B cell (primary cell): ENCODE measurements at regions not wholly inside any gene's neighbourhood (a gene's known extent, or its start where the extent isn't known, plus 50 kb on each side); places are given as distances from the start of the nearest gene placed in this dataset.

Experiments
- ATAC-seq: fragments of 200-7000 bp; cut with Tn5 transposase; one replicate; pipeline ENCODE4 v1.10.0; 2021; ENCODE audit warnings: low read depth, mild to moderate bottlenecking, moderate number of reproducible peaks, moderate library complexity
- CTCF ChIA-PET: fragments of 350-600 bp; sonication (Branson Sonifier 250); formaldehyde crosslinking; loops from one replicate; lab custom pipeline; 2021; ENCODE audit warnings: antibody characterized with exemption, inconsistent platforms; lab: Charles Lee
- POLR2A ChIA-PET: fragments of 350-600 bp; sonication (Branson Sonifier 250); formaldehyde crosslinking; loops from one replicate; lab custom pipeline; 2021; ENCODE audit warnings: antibody characterized with exemption; lab: Charles Lee
- DNase-seq: peaks from one replicate; pipeline ENCODE4 v3.0.0; 2013
- H2AFZ ChIP-seq: 2 replicates; pipeline ENCODE4 v1.6.1; 2012; ENCODE audit warnings: mild to moderate bottlenecking, low read depth, low read length; ENCODE audit not compliant: insufficient read depth, poor library complexity, severe bottlenecking
- H3K27ac ChIP-seq, 2 donors: 1 replicate in 1 of 2; 2 replicates in 1 of 2; pipeline ENCODE4 v1.5.1; 2012 to 2013; ENCODE audit warnings: low read length in 2 of 2, mild to moderate bottlenecking in 2 of 2, moderate library complexity in 1 of 2
- H3K27me3 ChIP-seq, 4 experiments: fragments of 200-600 bp in 1 of 4; sonication (generic) in 1 of 4; replicated peaks in 1 of 4; 1 replicate in 2 of 4; 2 replicates in 2 of 4; pipeline versions ENCODE4 v1.6.1 to v1.7.0; 2013 to 2016; ENCODE audit warnings: low read length in 3 of 4, mild to moderate bottlenecking in 2 of 4, mixed read lengths in 1 of 4, moderate library complexity in 1 of 4; ENCODE audit not compliant: insufficient read depth in 4 of 4, control insufficient read depth in 3 of 4; ENCODE audit errors: control extremely low read depth in 1 of 4
- H3K36me3 ChIP-seq, 2 experiments: replicated peaks in 1 of 2; 1 replicate in 1 of 2; 2 replicates in 1 of 2; pipeline versions ENCODE4 v1.6.1 to v1.7.1; 2013; ENCODE audit warnings: low read length in 1 of 2; ENCODE audit not compliant: insufficient read depth in 2 of 2, control insufficient read depth in 1 of 2; ENCODE audit errors: control extremely low read depth in 1 of 2, extremely low read depth in 1 of 2
- H3K4me1 ChIP-seq, 2 donors: fragments of 200-600 bp in 1 of 2; sonication (generic) in 1 of 2; 1 replicate in 1 of 2; 2 replicates in 1 of 2; pipeline versions ENCODE4 v1.5.1 to v1.6.1; 2013 to 2017; ENCODE audit warnings: low read length in 2 of 2; ENCODE audit not compliant: control insufficient read depth in 2 of 2, insufficient read depth in 2 of 2
- H3K4me2 ChIP-seq: replicated peaks from 2 replicates; pipeline ENCODE3; 2012; ENCODE audit warnings: mild to moderate bottlenecking, low read depth, low read length; ENCODE audit not compliant: poor library complexity, severe bottlenecking
- H3K4me3 ChIP-seq, 5 experiments: fragments of 200-600 bp in 1 of 5; sonication (generic) in 1 of 5; 1 replicate in 3 of 5; 2 replicates in 2 of 5; pipeline versions ENCODE4 v1.5.1 to v1.7.0; 2011 to 2016; ENCODE audit warnings: low read length in 4 of 5, mild to moderate bottlenecking in 4 of 5, low read depth in 2 of 5, control low read depth in 1 of 5, moderate library complexity in 1 of 5; ENCODE audit not compliant: insufficient read depth in 1 of 5; ENCODE audit errors: control extremely low read depth in 1 of 5, extremely low read depth in 1 of 5
- H3K79me2 ChIP-seq: fragments of 200-600 bp; sonication (generic); one replicate; pipeline ENCODE4 v1.6.0; 2016; ENCODE audit warnings: low read length; ENCODE audit not compliant: control insufficient read depth, insufficient read depth
- H3K9ac ChIP-seq: fragments of 200-600 bp; sonication (generic); 2 replicates; pipeline ENCODE4 v1.6.1; 2017; ENCODE audit warnings: mild to moderate bottlenecking, low read length, moderate library complexity
- H3K9me3 ChIP-seq, 3 donors: one replicate each; pipeline versions ENCODE4 v1.6.1 to v1.7.1; 2013; ENCODE audit warnings: low read length in 2 of 3; ENCODE audit not compliant: control insufficient read depth in 2 of 3, insufficient read depth in 1 of 3; ENCODE audit errors: control extremely low read depth in 1 of 3
- H4K20me1 ChIP-seq: 2 replicates; pipeline ENCODE4 v1.6.0; 2012; ENCODE audit warnings: mild to moderate bottlenecking, low read length; ENCODE audit not compliant: insufficient read depth, control insufficient read depth, poor library complexity, severe bottlenecking
- H3K27ac Mint-ChIP-seq: one replicate; pipeline ENCODE4 v1.8.0; 2021; ENCODE audit warnings: mixed read lengths
- H3K27me3 Mint-ChIP-seq: one replicate; pipeline ENCODE4 v1.8.0; 2021; ENCODE audit warnings: mixed read lengths
- H3K4me1 Mint-ChIP-seq: one replicate; pipeline ENCODE4 v1.8.0; 2021; ENCODE audit warnings: mixed read lengths
- H3K4me3 Mint-ChIP-seq: one replicate; pipeline ENCODE4 v1.8.0; 2021; ENCODE audit warnings: mixed read lengths
- H3K9me3 Mint-ChIP-seq: one replicate; pipeline ENCODE4 v1.8.0; 2022; ENCODE audit warnings: mixed read lengths; ENCODE audit not compliant: insufficient read depth
- EZH2 ChIP-seq: IDR thresholded peaks from 2 replicates; pipeline ENCODE4 v1.6.1; 2012; ENCODE audit warnings: borderline replicate concordance, low read depth, mild to moderate bottlenecking, moderate library complexity, low read length; ENCODE audit not compliant: insufficient read depth, poor library complexity, severe bottlenecking
- WGBS: methylation state at CpG from one replicate; pipeline ENCODE4 v1.1.5; 2013; ENCODE audit warnings: missing lambda C conversion rate; ENCODE audit not compliant: insufficient coverage; 5-methylcytosine and 5-hydroxymethylcytosine counted together
- intact Hi-C: fragments of 100-400 bp; cut with micrococcal nuclease; formaldehyde crosslinking; loops from one replicate; pipeline ENCODE4 v1.10.0; 2022
- TF ChIP-seq, protein P1 (sequence below): fragments of 200-600 bp; IDR thresholded peaks from one replicate; pipeline ENCODE4 v1.8.0; 2022; ENCODE audit warnings: antibody characterized with exemption, mild to moderate bottlenecking

DNA sequence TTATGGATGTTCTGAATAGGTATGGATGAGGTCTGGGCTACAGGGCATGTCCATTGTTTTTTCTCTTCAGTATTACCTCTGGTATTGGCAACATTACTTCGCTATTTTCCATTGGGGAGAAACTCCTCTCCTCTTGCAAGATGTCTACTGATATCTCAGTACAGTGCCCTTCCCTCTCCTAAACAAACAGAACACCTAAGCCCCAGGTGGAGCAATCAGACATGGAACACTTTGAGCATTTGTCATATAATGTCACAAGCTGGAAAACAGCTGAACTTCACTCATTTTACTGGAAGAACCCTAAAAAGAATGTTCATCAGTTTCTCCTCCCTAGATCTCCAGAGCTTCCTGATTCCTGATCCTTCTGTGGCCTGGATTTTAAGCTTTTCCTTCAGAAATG is 339.8 kb downstream of the FRK start:
- Mint-ChIP-seq H3K4me3 (no peak overlapping the region), H3K9me3 (no peaks in the 10 kb centered on the region), H3K4me1 (no peaks in the 10 kb centered on the region), H3K27me3 (no peaks in the 10 kb centered on the region), H3K27ac (no peak overlapping the region)
- ChIA-PET POLR2A (no interaction called here), CTCF (no interaction called here)
- no peaks in the 10 kb centered on the region for H3K79me2 ChIP-seq
- H3K4me2 ChIP-seq = no peak overlapping the region
- H3K9me3 ChIP-seq = no peaks in the 10 kb centered on the region
- H3K36me3 ChIP-seq = no peaks in the 10 kb centered on the region
- H3K27me3 ChIP-seq = no peaks in the 10 kb centered on the region
- DNase-seq (no peak), ATAC-seq (no peak)
- no peak overlapping the region for H3K4me3 ChIP-seq
- H3K27ac ChIP-seq = no peak overlapping the region
- H4K20me1 ChIP-seq = no peaks in the 10 kb centered on the region
- H3K4me1 ChIP-seq = no peaks in the 10 kb centered on the region
- 100% methylated on average over 1 of the region's 1 CpG for WGBS
- H3K9ac ChIP-seq = no peak overlapping the region
- intact Hi-C loops = no loop called here
- TF ChIP-seq EZH2 = no peak
- TF ChIP-seq, protein P1, sequence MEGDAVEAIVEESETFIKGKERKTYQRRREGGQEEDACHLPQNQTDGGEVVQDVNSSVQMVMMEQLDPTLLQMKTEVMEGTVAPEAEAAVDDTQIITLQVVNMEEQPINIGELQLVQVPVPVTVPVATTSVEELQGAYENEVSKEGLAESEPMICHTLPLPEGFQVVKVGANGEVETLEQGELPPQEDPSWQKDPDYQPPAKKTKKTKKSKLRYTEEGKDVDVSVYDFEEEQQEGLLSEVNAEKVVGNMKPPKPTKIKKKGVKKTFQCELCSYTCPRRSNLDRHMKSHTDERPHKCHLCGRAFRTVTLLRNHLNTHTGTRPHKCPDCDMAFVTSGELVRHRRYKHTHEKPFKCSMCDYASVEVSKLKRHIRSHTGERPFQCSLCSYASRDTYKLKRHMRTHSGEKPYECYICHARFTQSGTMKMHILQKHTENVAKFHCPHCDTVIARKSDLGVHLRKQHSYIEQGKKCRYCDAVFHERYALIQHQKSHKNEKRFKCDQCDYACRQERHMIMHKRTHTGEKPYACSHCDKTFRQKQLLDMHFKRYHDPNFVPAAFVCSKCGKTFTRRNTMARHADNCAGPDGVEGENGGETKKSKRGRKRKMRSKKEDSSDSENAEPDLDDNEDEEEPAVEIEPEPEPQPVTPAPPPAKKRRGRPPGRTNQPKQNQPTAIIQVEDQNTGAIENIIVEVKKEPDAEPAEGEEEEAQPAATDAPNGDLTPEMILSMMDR = no peak
- H2AFZ ChIP-seq = no peak overlapping the region

DNA sequence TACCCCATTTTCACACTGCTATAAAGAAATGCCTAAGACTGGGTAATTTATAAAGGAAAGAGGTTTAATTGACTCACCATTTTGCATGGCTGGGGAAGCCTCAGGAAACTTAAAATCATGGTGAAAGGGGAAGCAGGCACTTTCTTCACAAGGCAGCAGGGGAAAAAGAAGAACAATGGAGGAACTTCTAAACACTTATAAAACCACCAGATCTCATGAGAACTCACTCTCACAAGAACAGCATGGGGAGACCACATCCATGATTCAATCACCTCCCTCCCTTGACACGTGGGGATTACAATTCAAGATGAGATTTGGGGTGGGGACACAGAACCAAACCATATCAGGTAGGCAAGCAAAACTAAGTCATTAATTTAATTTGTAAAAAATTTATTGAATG is 343.2 kb downstream of the FRK start:
- Histone ChIP-seq H3K79me2 (no peaks in the 10 kb centered on the region), H4K20me1 (no peaks in the 10 kb centered on the region), H2AFZ (no peak overlapping the region), H3K27me3 (no peaks in the 10 kb centered on the region), H3K9me3 (no peaks in the 10 kb centered on the region), H3K9ac (no peak overlapping the region), H3K36me3 (no peaks in the 10 kb centered on the region), H3K4me1 (no peaks in the 10 kb centered on the region), H3K27ac (no peak overlapping the region), H3K4me3 (no peak overlapping the region), H3K4me2 (no peak overlapping the region)
- TF ChIP-seq, protein P1 = no peak
- no peak for TF ChIP-seq EZH2
- Mint-ChIP-seq H3K27ac (no peak overlapping the region), H3K9me3 (no peaks in the 10 kb centered on the region), H3K27me3 (no peaks in the 10 kb centered on the region), H3K4me1 (no peaks in the 10 kb centered on the region), H3K4me3 (no peak overlapping the region)
- no CpG with 5 or more reads among the region's 1 CpG for WGBS
- ChIA-PET CTCF (no interaction called here), POLR2A (no interaction called here)
- DNase-seq (no peak), ATAC-seq (no peak)
- intact Hi-C loops = no loop called here
